HEK293T (cell line): ENCODE measurements at regions not wholly inside any gene's neighbourhood (a gene's known extent, or its start where the extent isn't known, plus 50 kb on each side); places are given as distances from the start of the nearest gene placed in this dataset.

Source experiments
- CTCF ChIA-PET: fragments of 350-600 bp; formaldehyde crosslinking; extraction: SDS; loops from one replicate; lab custom pipeline; 2021; ENCODE audit warnings: antibody characterized with exemption, inconsistent platforms; lab: Yijun Ruan, JAX
- POLR2A ChIA-PET: fragments of 350-600 bp; formaldehyde crosslinking; extraction: SDS; loops from one replicate; lab custom pipeline; 2020; ENCODE audit warnings: antibody characterized with exemption, inconsistent platforms; lab: Yijun Ruan, JAX
- DNase-seq: peaks from one replicate; pipeline ENCODE4 v3.0.0; 2012; ENCODE audit warnings: mixed read lengths; ENCODE audit errors: extremely low spot score
- ARNT ChIP-seq: fragments of 450-650 bp; IDR thresholded peaks from 2 replicates; pipeline ENCODE4 v1.6.1; 2017; ENCODE audit warnings: mild to moderate bottlenecking
- BHLHE40 ChIP-seq: fragments of 450-650 bp; IDR thresholded peaks from 2 replicates; pipeline ENCODE4 v1.6.1; 2016; ENCODE audit warnings: mild to moderate bottlenecking, moderate library complexity, borderline replicate concordance
- CTBP1 ChIP-seq: fragments of 450-650 bp; IDR thresholded peaks from 2 replicates; pipeline ENCODE4 v1.6.1; 2016; ENCODE audit warnings: borderline replicate concordance
- ELF4 ChIP-seq: fragments of 450-650 bp; IDR thresholded peaks from 2 replicates; pipeline ENCODE4 v1.6.1; 2017; ENCODE audit warnings: antibody characterized with exemption
- FOXA1 ChIP-seq: fragments of 450-650 bp; IDR thresholded peaks from 2 replicates; pipeline ENCODE4 v1.6.1; 2016; ENCODE audit warnings: mild to moderate bottlenecking
- FOXK2 ChIP-seq: fragments of 450-650 bp; IDR thresholded peaks from 2 replicates; pipeline ENCODE4 v1.6.1; 2016; ENCODE audit warnings: mild to moderate bottlenecking
- FOXM1 ChIP-seq: fragments of 450-650 bp; IDR thresholded peaks from 2 replicates; pipeline ENCODE4 v1.6.1; 2017; ENCODE audit warnings: mild to moderate bottlenecking, borderline replicate concordance
- HDGF ChIP-seq: fragments of 450-650 bp; IDR thresholded peaks from 2 replicates; pipeline ENCODE4 v1.6.1; 2017; ENCODE audit warnings: antibody characterized with exemption, borderline replicate concordance
- L3MBTL2 ChIP-seq: fragments of 450-650 bp; conservative IDR thresholded peaks from 2 replicates; pipeline ENCODE4 v1.6.1; 2016; ENCODE audit warnings: mild to moderate bottlenecking
- LEF1 ChIP-seq: fragments of 450-650 bp; IDR thresholded peaks from 2 replicates; pipeline ENCODE4 v1.6.1; 2017; ENCODE audit warnings: mild to moderate bottlenecking, borderline replicate concordance
- NFRKB ChIP-seq: fragments of 450-650 bp; IDR thresholded peaks from 2 replicates; pipeline ENCODE4 v1.6.1; 2016; ENCODE audit warnings: mild to moderate bottlenecking, moderate library complexity
- SP1 ChIP-seq: fragments of 450-650 bp; IDR thresholded peaks from 2 replicates; pipeline ENCODE4 v1.6.1; 2017
- SUZ12 ChIP-seq: fragments of 450-650 bp; IDR thresholded peaks from 2 replicates; pipeline ENCODE4 v1.6.1; 2016; ENCODE audit warnings: mild to moderate bottlenecking
- TARDBP ChIP-seq: fragments of 450-650 bp; IDR thresholded peaks from 2 replicates; pipeline ENCODE4 v1.6.1; 2016
- ZNF384 ChIP-seq: fragments of 450-650 bp; IDR thresholded peaks from 2 replicates; pipeline ENCODE4 v1.6.1; 2016
- TF ChIP-seq, protein P1 (sequence below): fragments of 450-650 bp; IDR thresholded peaks from 2 replicates; pipeline ENCODE4 v1.6.1; 2016

- TF ChIP-seq ARNT, result no peak
- no peak for TF ChIP-seq FOXK2
- TF ChIP-seq NFRKB, result no peak
- no peak for TF ChIP-seq LEF1
- no peak for TF ChIP-seq FOXM1
- TF ChIP-seq ELF4, result no peak
- no peak for TF ChIP-seq CTBP1
- TF ChIP-seq, protein P1, sequence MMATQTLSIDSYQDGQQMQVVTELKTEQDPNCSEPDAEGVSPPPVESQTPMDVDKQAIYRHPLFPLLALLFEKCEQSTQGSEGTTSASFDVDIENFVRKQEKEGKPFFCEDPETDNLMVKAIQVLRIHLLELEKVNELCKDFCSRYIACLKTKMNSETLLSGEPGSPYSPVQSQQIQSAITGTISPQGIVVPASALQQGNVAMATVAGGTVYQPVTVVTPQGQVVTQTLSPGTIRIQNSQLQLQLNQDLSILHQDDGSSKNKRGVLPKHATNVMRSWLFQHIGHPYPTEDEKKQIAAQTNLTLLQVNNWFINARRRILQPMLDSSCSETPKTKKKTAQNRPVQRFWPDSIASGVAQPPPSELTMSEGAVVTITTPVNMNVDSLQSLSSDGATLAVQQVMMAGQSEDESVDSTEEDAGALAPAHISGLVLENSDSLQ, result no peak
- ChIA-PET POLR2A (no interaction called here), CTCF (no interaction called here)
- DNase-seq, result no peak
These were observed 187.8 kb downstream of the TOMM20 start for GRCh38 chr1:234940841-234941240.

GRCh38 chr1:234938924-234939323, 189.7 kb downstream of the TOMM20 start:
- TF ChIP-seq BHLHE40 (no peak), L3MBTL2 (no peak)
- POLR2A ChIA-PET, result no interaction called here
- DNase-seq, result no peak
- CTCF ChIA-PET, result interaction anchor here (0.7 to 0.9 kb wide), 2 partner anchors 8 to 145 kb away, joined by 3 read pairs; no protein-coding TSS in a partner anchor

- no peak for DNase-seq
- TF ChIP-seq FOXM1 (no peak), ARNT (no peak), HDGF (no peak), CTBP1 (no peak), NFRKB (no peak), ELF4 (no peak), L3MBTL2 (no peak), BHLHE40 (no peak), SP1 (no peak), FOXA1 (no peak), SUZ12 (no peak), TARDBP (no peak), ZNF384 (no peak), FOXK2 (no peak), LEF1 (no peak)
- TF ChIP-seq, protein P1, result no peak
- ChIA-PET POLR2A (no interaction called here), CTCF (interaction anchor here (0.7 kb wide), 1 partner anchor 72 kb away, joined by 4 read pairs; no protein-coding TSS in a partner anchor)
These were observed 190.5 kb downstream of the TOMM20 start for GRCh38 chr1:234938135-234938534.

GRCh38 chr1:234936612-234937389, 191.8 kb downstream of the TOMM20 start:
- no peak for DNase-seq
- ChIA-PET CTCF (no interaction called here), POLR2A (no interaction called here)

DNA sequence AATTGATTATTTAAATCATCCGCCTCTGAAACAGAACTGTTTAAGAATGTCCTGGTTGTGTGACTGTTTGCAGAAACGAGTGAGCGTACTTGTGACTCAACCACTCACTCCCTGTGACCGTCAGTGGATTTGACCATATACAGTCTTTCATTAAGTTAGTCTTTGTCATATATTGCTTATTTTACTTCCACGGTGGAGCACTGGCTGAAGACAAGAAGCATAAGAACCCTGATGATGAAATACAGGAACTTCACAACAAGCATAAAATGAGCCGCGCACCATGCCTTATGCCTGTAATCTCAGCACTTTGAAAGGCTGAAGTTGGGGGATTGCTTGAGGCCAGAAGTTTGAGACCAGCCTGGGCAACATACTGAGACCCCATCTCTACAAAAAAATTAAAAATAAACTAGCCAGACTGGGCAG, 194.0 kb downstream of the TOMM20 start:
- no peak for TF ChIP-seq LEF1
- TF ChIP-seq TARDBP, result no peak
- TF ChIP-seq FOXA1, result no peak
- no peak for TF ChIP-seq CTBP1
- TF ChIP-seq BHLHE40, result no peak
- no peak for TF ChIP-seq ZNF384
- no peak for TF ChIP-seq ARNT
- TF ChIP-seq FOXM1, result no peak
- TF ChIP-seq NFRKB, result no peak
- TF ChIP-seq HDGF, result no peak
- no peak for TF ChIP-seq ELF4
- no peak for TF ChIP-seq FOXK2
- TF ChIP-seq, protein P1, result no peak
- TF ChIP-seq L3MBTL2, result no peak
- no peak for TF ChIP-seq SP1
- no peak for TF ChIP-seq SUZ12
- CTCF ChIA-PET, result no interaction called here
- POLR2A ChIA-PET, result no interaction called here
- no peak for DNase-seq

More at GRCh38 chr1:234936612-234937389, 191.8 kb downstream of the TOMM20 start:
- TF ChIP-seq ZNF384 (no peak), TARDBP (no peak), ARNT (no peak), HDGF (no peak), LEF1 (no peak), SP1 (no peak)
- TF ChIP-seq, protein P1, result no peak

DNA sequence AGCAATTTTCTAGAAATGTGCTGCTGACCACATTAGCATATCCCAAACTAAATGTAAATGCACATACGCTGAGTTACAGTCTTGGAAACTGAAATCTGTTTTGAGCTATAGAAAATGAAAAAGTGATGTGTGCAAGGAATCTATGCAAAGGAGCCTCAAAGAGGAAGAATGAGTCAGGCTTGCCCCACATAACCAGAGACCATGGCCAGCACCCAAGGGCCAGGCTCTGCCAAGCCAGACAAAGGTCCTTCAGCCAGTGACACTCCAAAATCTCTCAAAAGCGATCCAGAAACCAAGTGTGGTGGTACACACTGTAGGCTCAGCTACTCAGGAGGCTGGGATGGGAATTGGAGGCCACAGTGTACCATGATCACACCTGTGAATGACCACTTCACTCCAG, 195.2 kb downstream of the TOMM20 start:
- no peak for TF ChIP-seq ARNT
- no peak for TF ChIP-seq CTBP1
- no peak for TF ChIP-seq NFRKB
- no peak for TF ChIP-seq ZNF384
- no peak for TF ChIP-seq FOXK2
- TF ChIP-seq FOXA1, result no peak
- TF ChIP-seq, protein P1, result no peak
- TF ChIP-seq HDGF, result no peak
- no peak for TF ChIP-seq FOXM1
- TF ChIP-seq SUZ12, result no peak
- no peak for TF ChIP-seq SP1
- no peak for TF ChIP-seq TARDBP
- TF ChIP-seq ELF4, result no peak
- no peak for TF ChIP-seq BHLHE40
- no peak for TF ChIP-seq LEF1
- TF ChIP-seq L3MBTL2, result no peak
- ChIA-PET CTCF (no interaction called here), POLR2A (no interaction called here)
- no peak for DNase-seq
